ENCODE measurements at regions not wholly inside any gene's neighbourhood (a gene's known extent, or its start where the extent isn't known, plus 50 kb on each side); places are given as distances from the start of the nearest gene placed in this dataset.
"Not testable (repeated sequence)": the region's sequence is repeated elsewhere in the genome, so short reads cannot be mapped to it uniquely, and the experiment has no call there.

GRCh38 chr9:135181841-135182240, 94.4 kb downstream of the OLFM1 start:
- TF ChIP-seq CTCF (conservative IDR thresholded peaks at IDR 0.05; ENCODE audit: low read length); EZH2phosphoT487 (IDR thresholded peaks at IDR 0.05; ENCODE audit: borderline replicate concordance): not testable (repeated sequence)

Data from Loucy (cell line).